IMR-90 (cell line): ENCODE measurements at regions not wholly inside any gene's neighbourhood (a gene's known extent, or its start where the extent isn't known, plus 50 kb on each side); places are given as distances from the start of the nearest gene placed in this dataset.

Source experiments
- ATAC-seq: fragments of 200-7000 bp; cut with Tn5 transposase; 2 replicates; pipeline ENCODE4 v1.9.1; 2020; ENCODE audit warnings: low read depth, mild to moderate bottlenecking, moderate library complexity
- BruUV-seq: library from RNA; stranded (reverse); fragments of 400-500 nt; replicated peaks from 2 replicates; lab custom pipeline; 2021; lab: Mats Ljungman, UMichigan
- CTCF ChIA-PET: fragments of 300-600 bp; formaldehyde crosslinking; extraction: SDS; loops from one replicate; lab custom pipeline; 2021; ENCODE audit warnings: antibody characterized with exemption; lab: Yijun Ruan, JAX
- POLR2A ChIA-PET: fragments of 300-600 bp; sonication (Branson Sonifier 250); formaldehyde crosslinking; loops from one replicate; lab custom pipeline; 2022; ENCODE audit warnings: antibody characterized with exemption; ENCODE audit not compliant: unreplicated experiment; lab: Charles Lee
- DNase-seq: peaks from one replicate; pipeline ENCODE4 v3.0.0; 2013
- H2AFZ ChIP-seq: replicated peaks from 2 replicates; pipeline ENCODE3; 2013; ENCODE audit warnings: low read length, mild to moderate bottlenecking; ENCODE audit not compliant: poor library complexity
- H2AK5ac ChIP-seq: 2 replicates; pipeline ENCODE4 v1.6.1; 2013; ENCODE audit warnings: low read depth, low read length, inconsistent platforms
- H2AK9ac ChIP-seq: replicated peaks from 2 replicates; pipeline ENCODE3; 2013; ENCODE audit warnings: mild to moderate bottlenecking, low read depth, low read length, moderate library complexity; ENCODE audit not compliant: poor library complexity
- H2BK120ac ChIP-seq: 2 replicates; pipeline ENCODE4 v1.6.1; 2013; ENCODE audit warnings: low read depth, low read length, inconsistent platforms
- H2BK15ac ChIP-seq: 3 replicates; pipeline ENCODE4 v1.6.1; 2013; ENCODE audit warnings: low read depth, low read length, inconsistent platforms
- H2BK20ac ChIP-seq: 2 replicates; pipeline ENCODE4 v1.6.1; 2013; ENCODE audit warnings: low read depth, mild to moderate bottlenecking, inconsistent platforms, low read length, moderate library complexity
- H2BK5ac ChIP-seq: 2 replicates; pipeline ENCODE4 v1.6.1; 2013; ENCODE audit warnings: mild to moderate bottlenecking, low read depth, low read length, inconsistent platforms; ENCODE audit not compliant: poor library complexity, severe bottlenecking
- H3K14ac ChIP-seq: replicated peaks from 2 replicates; pipeline ENCODE4 v1.6.1; 2013; ENCODE audit warnings: low read depth, low read length, inconsistent platforms
- H3K18ac ChIP-seq: 2 replicates; pipeline ENCODE4 v1.6.1; 2013; ENCODE audit warnings: low read depth, low read length, control low read depth
- H3K23ac ChIP-seq: 2 replicates; pipeline ENCODE4 v1.6.1; 2013; ENCODE audit warnings: low read depth, low read length, inconsistent platforms
- H3K27ac ChIP-seq: 2 replicates; pipeline ENCODE4 v1.5.1; 2013; ENCODE audit warnings: mild to moderate bottlenecking, control low read depth, low read length; ENCODE audit not compliant: insufficient read depth
- H3K27me3 ChIP-seq: 2 replicates; pipeline ENCODE4 v1.6.1; 2013; ENCODE audit warnings: low read length; ENCODE audit not compliant: control insufficient read depth, insufficient read depth
- H3K36me3 ChIP-seq: 2 replicates; pipeline ENCODE4 v1.6.1; 2013; ENCODE audit warnings: low read length, mixed read lengths; ENCODE audit not compliant: control insufficient read depth, insufficient read depth
- H3K4ac ChIP-seq: 2 replicates; pipeline ENCODE4 v1.6.1; 2013; ENCODE audit warnings: low read depth, low read length, inconsistent platforms
- H3K4me1 ChIP-seq: 2 replicates; pipeline ENCODE4 v1.6.1; 2013; ENCODE audit warnings: low read length, mixed read lengths; ENCODE audit not compliant: control insufficient read depth, insufficient read depth
- H3K4me2 ChIP-seq: 2 replicates; pipeline ENCODE4 v1.6.1; 2013; ENCODE audit warnings: low read depth, mild to moderate bottlenecking, control low read depth, low read length, moderate library complexity
- H3K4me3 ChIP-seq: 2 replicates; pipeline ENCODE4 v1.5.1; 2013; ENCODE audit warnings: low read depth, mild to moderate bottlenecking, control low read depth, low read length, moderate library complexity; ENCODE audit not compliant: insufficient read depth
- H3K56ac ChIP-seq: 2 replicates; pipeline ENCODE4 v1.6.1; 2013; ENCODE audit warnings: low read length, inconsistent platforms; ENCODE audit not compliant: insufficient read depth; ENCODE audit errors: extremely low read depth
- H3K79me1 ChIP-seq, 2 experiments: 2 replicates each; pipeline ENCODE4 v1.6.1; 2013; ENCODE audit warnings: low read length in 2 of 2, inconsistent platforms in 1 of 2, low read depth in 1 of 2
- H3K9ac ChIP-seq: 2 replicates; pipeline ENCODE4 v1.6.1; 2013; ENCODE audit warnings: low read depth, low read length, control low read depth
- H3K9me1 ChIP-seq: 2 replicates; pipeline ENCODE4 v1.6.1; 2013; ENCODE audit warnings: low read length, inconsistent platforms; ENCODE audit not compliant: insufficient read depth
- H3K9me3 ChIP-seq: 2 replicates; pipeline ENCODE4 v1.6.1; 2013; ENCODE audit warnings: low read length; ENCODE audit not compliant: control insufficient read depth, insufficient read depth
- H4K20me1 ChIP-seq: 2 replicates; pipeline ENCODE4 v1.6.1; 2013; ENCODE audit warnings: low read length, inconsistent platforms; ENCODE audit not compliant: insufficient read depth
- H4K5ac ChIP-seq: 2 replicates; pipeline ENCODE4 v1.6.1; 2013; ENCODE audit warnings: mild to moderate bottlenecking, low read depth, low read length, control low read depth
- H4K8ac ChIP-seq, 2 experiments: 2 replicates each; pipeline ENCODE4 v1.6.1; 2013; ENCODE audit warnings: low read depth in 2 of 2, low read length in 2 of 2, control low read depth in 1 of 2, inconsistent platforms in 1 of 2
- H4K91ac ChIP-seq: 2 replicates; pipeline ENCODE4 v1.6.1; 2013; ENCODE audit warnings: low read depth, low read length, inconsistent platforms; ENCODE audit not compliant: insufficient read depth
- BHLHE40 ChIP-seq: fragments of 150-350 bp; IDR thresholded peaks from 2 replicates; pipeline ENCODE4 v1.6.1; 2016; ENCODE audit warnings: mild to moderate bottlenecking, low read depth, low read length
- CEBPB ChIP-seq: IDR thresholded peaks from 2 replicates; pipeline ENCODE4 v1.6.1; 2012; ENCODE audit warnings: low read depth, low read length, improper control_type of control experiment
- CHD1 ChIP-seq: IDR thresholded peaks from 2 replicates; pipeline ENCODE4 v1.6.1; 2012; ENCODE audit warnings: low read depth, low read length, improper control_type of control experiment
- CTCF ChIP-seq: conservative IDR thresholded peaks from 2 replicates; pipeline ENCODE4 v1.5.1; 2012; ENCODE audit warnings: mild to moderate bottlenecking, low read depth, low read length, improper control_type of control experiment
- ELK1 ChIP-seq: fragments of 150-350 bp; IDR thresholded peaks from 2 replicates; pipeline ENCODE4 v1.6.1; 2016; ENCODE audit warnings: low read depth, mild to moderate bottlenecking, low read length, moderate library complexity, borderline replicate concordance
- FOS ChIP-seq: fragments of 150-350 bp; IDR thresholded peaks from 2 replicates; pipeline ENCODE4 v1.6.1; 2016; ENCODE audit warnings: low read depth, low read length
- MAFK ChIP-seq: IDR thresholded peaks from 2 replicates; pipeline ENCODE4 v1.6.1; 2012; ENCODE audit warnings: low read depth, low read length, improper control_type of control experiment
- MAZ ChIP-seq: IDR thresholded peaks from 2 replicates; pipeline ENCODE4 v1.6.1; 2012; ENCODE audit warnings: low read depth, mild to moderate bottlenecking, low read length, improper control_type of control experiment, moderate library complexity, borderline replicate concordance
- MXI1 ChIP-seq: IDR thresholded peaks from 2 replicates; pipeline ENCODE4 v1.6.1; 2012; ENCODE audit warnings: low read depth, mild to moderate bottlenecking, low read length, moderate library complexity, borderline replicate concordance
- NFE2L2 ChIP-seq: fragments of 150-350 bp; IDR thresholded peaks from 2 replicates; pipeline ENCODE4 v1.6.1; 2016; ENCODE audit warnings: low read depth, mild to moderate bottlenecking, low read length
- POLR2A ChIP-seq: IDR thresholded peaks from 2 replicates; pipeline ENCODE4 v1.6.1; 2012; ENCODE audit warnings: mild to moderate bottlenecking, low read depth, low read length
- RAD21 ChIP-seq: IDR thresholded peaks from 2 replicates; pipeline ENCODE4 v1.6.1; 2012; ENCODE audit warnings: low read length, improper control_type of control experiment
- RCOR1 ChIP-seq: IDR thresholded peaks from 2 replicates; pipeline ENCODE4 v1.6.1; 2012; ENCODE audit warnings: mild to moderate bottlenecking, low read length, improper control_type of control experiment; ENCODE audit not compliant: insufficient replicate concordance
- RFX5 ChIP-seq: IDR thresholded peaks from 2 replicates; pipeline ENCODE4 v1.8.0; 2012; ENCODE audit warnings: low read depth, mild to moderate bottlenecking, low read length, moderate library complexity
- SMC3 ChIP-seq: fragments of 150-350 bp; IDR thresholded peaks from 2 replicates; pipeline ENCODE4 v1.6.1; 2016; ENCODE audit warnings: low read depth, mild to moderate bottlenecking, antibody characterized with exemption, low read length, moderate library complexity
- WGBS, 2 experiments: methylation state at CpG; one replicate each; pipeline versions ENCODE4 v1.1.5 to v1.1.7; 2013; ENCODE audit warnings: missing lambda C conversion rate in 2 of 2; ENCODE audit not compliant: insufficient read length in 1 of 2; ENCODE audit errors: extremely low coverage in 2 of 2; 5-methylcytosine and 5-hydroxymethylcytosine counted together
- dilution Hi-C: fragments of 300-500 bp; cut with HindIII; formaldehyde crosslinking; loops from one replicate; pipeline ENCODE4 v1.14.3; 2018; ENCODE audit warnings: low sequenced_read_pairs; ENCODE audit not compliant: unreplicated experiment
- in situ Hi-C: fragments of 300-500 bp; cut with MboI; formaldehyde crosslinking; loops from 3 replicates; pipeline ENCODE4 v1.14.3; 2019; ENCODE audit warnings: low sequenced_read_pairs, inconsistent platforms, mixed read lengths
- intact Hi-C: fragments of 100-400 bp; cut with micrococcal nuclease; formaldehyde crosslinking; loops from 2 replicates; pipeline ENCODE4 v1.10.0; 2022
- TF ChIP-seq, protein P1 (sequence below): fragments of 150-350 bp; IDR thresholded peaks from 2 replicates; pipeline ENCODE4 v1.6.1; 2017; ENCODE audit warnings: mild to moderate bottlenecking, antibody characterized with exemption, low read length, low read depth

GRCh38 chr12:42679466-42679865 lies 89.9 kb upstream of the PRICKLE1 start:
- Histone ChIP-seq H2BK5ac (no peak overlapping the region), H3K9me1 (peaks cover 13% of the 10 kb centered on the region; the same call in 1 of the 2 replicates), H2AFZ (no peak overlapping the region), H3K27me3 (no peaks in the 10 kb centered on the region; the same call in 1 of the 2 replicates), H4K5ac (no peak overlapping the region; the same call in 1 of the 2 replicates), H3K4ac (peak overlapping the region; percentile 45; the same call in 1 of the 2 replicates), H2BK20ac (peak overlapping the region; percentile 54; the same call in 1 of the 2 replicates), H2BK120ac (peak overlapping the region; percentile 44; the same call in 1 of the 2 replicates), H3K79me1 (no peaks in the 10 kb centered on the region), H3K23ac (no peak overlapping the region), H4K20me1 (no peaks in the 10 kb centered on the region), H3K27ac (no peak overlapping the region), H3K56ac (no peak overlapping the region), H2AK5ac (no peak overlapping the region), H2BK15ac (peak overlapping the region; percentile 50; the same call in 1 of the 3 replicates), H3K4me1 (peaks cover 2% of the 10 kb centered on the region; the same call in 1 of the 2 replicates), H3K9ac (no peak overlapping the region), H3K4me3 (no peak overlapping the region), H2AK9ac (no peak overlapping the region), H3K18ac (peak overlapping the region; percentile 3; the same call in 1 of the 2 replicates), H3K4me2 (no peak overlapping the region; the same call in 1 of the 2 replicates), H4K8ac (peak overlapping the region in 1 of 2 experiments; percentile 37; a peak in 1 of 4 replicates), H3K14ac (peak overlapping the region; percentile 24), H4K91ac (no peak overlapping the region), H3K36me3 (no peaks in the 10 kb centered on the region), H3K9me3 (no peaks in the 10 kb centered on the region)
- intact Hi-C loops, result no loop called here
- POLR2A ChIA-PET, result no interaction called here
- DNase-seq (peak; percentile 75), ATAC-seq (peak; percentile 27; the same call in 1 of the 2 replicates)
- WGBS, 2 experiments, result no CpG with 5 or more reads among the region's 4 CpGs
- dilution Hi-C loops, result no loop called here
- no TSS peak for BruUV-seq
- no peak for TF ChIP-seq RFX5
- TF ChIP-seq POLR2A, result no peak
- TF ChIP-seq FOS, result no peak
- TF ChIP-seq MAZ, result no peak
- TF ChIP-seq MAFK, result no peak
- TF ChIP-seq CTCF, result no peak
- TF ChIP-seq CEBPB, result no peak
- no peak for TF ChIP-seq SMC3
- TF ChIP-seq MXI1, result no peak
- TF ChIP-seq BHLHE40, result no peak
- TF ChIP-seq RAD21, result no peak
- TF ChIP-seq RCOR1, result no peak
- no peak for TF ChIP-seq CHD1
- no peak for TF ChIP-seq ELK1
- TF ChIP-seq NFE2L2, result no peak
- TF ChIP-seq, protein P1, sequence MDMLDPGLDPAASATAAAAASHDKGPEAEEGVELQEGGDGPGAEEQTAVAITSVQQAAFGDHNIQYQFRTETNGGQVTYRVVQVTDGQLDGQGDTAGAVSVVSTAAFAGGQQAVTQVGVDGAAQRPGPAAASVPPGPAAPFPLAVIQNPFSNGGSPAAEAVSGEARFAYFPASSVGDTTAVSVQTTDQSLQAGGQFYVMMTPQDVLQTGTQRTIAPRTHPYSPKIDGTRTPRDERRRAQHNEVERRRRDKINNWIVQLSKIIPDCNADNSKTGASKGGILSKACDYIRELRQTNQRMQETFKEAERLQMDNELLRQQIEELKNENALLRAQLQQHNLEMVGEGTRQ, result no peak
- in situ Hi-C loops, result no loop called here
- CTCF ChIA-PET, result no interaction called here
